Amniotic epithelial cell (primary cell): ENCODE measurements at regions not wholly inside any gene's neighbourhood (a gene's known extent, or its start where the extent isn't known, plus 50 kb on each side); places are given as distances from the start of the nearest gene placed in this dataset.

Experiments used
- DNase-seq: peaks from one replicate; pipeline ENCODE4 v3.0.0-alpha.2; 2010; ENCODE audit warnings: low read depth

DNA sequence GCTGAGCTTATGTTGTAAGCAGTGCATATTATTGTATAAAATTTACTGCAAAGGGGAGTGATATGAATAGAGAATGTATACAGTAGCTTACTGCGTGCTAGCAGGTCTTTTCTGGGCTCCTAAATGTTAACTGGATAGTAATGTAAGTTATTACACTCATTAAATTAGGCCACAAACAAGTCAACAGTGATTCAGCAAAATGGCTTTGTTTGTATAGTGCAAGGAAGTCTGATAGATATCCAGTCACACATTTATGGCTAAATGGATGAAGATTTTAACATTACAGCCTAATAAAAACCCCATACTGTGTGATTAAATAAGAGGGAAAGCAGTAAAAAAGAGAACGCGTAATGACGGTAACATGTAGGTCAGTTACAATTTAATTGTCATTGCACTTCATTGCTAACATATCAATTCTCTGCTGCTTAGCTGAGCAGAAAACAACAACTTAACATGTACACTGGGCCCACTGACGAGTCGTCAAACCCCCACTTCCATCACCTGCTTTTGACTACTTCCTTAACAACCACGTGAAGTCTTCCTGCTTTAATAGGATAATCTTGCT, 665.0 kb upstream of the FANCL start:
- DNase-seq: no peak

DNA sequence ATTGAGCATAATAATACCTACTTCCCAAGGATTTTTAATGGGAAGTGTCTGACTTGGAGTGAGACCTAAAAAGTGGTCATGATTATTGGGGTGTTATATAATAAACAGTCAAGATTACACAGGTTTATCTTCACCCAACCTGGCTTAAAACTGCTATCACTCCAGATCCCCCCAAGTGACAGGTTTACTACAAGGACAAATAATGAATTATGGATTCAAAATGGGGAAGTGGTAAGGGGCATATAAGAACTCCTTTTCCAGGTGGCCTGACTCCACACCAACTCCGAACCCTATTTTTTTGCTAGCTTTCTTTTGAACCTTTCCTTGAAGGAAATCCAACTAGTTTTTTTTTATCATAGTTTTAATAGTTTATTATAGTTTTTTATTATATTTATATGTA, 663.0 kb upstream of the FANCL start:
- no peak for DNase-seq

DNA sequence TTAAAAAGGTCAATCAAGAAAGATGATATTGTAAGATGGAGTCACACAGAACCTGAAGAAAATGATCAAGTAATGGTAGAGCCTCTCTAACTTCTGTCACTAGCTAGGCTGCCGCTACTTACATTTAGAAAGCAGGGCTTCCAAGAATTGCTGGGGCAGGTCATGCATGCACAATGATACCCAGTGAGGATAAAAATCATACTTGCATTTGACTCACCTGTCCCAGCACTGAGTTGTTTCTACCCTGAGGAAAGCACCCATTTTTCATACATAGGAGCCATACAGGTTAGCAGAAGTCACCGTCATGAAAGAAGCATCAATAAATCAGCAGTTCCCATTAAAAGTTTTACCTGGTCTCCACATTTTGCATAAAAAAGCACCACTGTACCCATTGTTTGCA, 662.3 kb upstream of the FANCL start:
- no peak for DNase-seq

DNA sequence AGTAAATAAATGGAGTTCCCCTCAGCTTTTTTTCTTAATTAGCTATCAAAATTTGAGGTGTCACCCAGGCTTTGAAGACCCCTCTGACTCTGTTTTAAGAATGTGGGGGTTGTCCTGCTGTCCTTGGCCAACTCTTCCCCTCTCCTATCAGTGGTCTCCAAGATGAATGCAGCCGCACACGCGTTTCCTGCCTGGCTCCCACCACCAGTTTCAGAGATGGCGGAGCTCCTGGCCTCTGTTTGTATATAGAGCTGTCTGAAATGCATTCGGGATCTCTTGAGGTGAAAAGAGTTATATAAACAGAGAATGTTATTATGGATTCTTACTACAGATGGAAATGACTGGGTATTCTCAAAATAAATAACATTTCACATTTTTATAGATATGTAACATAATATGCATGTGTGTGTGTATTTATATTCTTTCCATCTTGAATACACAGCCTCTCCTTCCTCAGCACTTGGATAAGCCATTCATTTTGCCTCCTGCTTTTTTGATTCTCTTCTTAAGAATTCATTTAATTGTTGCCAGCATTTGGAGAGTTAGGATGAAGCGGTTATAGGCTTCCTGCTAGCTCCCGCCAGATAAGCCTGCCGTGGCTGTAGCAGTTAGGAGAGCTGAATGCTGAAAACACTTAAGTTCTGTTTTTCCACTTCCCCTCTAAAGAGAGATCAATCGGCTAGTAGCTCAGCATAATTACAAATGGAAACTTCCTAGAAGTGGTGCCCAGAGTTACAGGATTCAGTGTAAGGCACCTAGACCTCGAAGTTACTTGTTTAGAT, 659.3 kb upstream of the FANCL start:
- DNase-seq: no peak

DNA sequence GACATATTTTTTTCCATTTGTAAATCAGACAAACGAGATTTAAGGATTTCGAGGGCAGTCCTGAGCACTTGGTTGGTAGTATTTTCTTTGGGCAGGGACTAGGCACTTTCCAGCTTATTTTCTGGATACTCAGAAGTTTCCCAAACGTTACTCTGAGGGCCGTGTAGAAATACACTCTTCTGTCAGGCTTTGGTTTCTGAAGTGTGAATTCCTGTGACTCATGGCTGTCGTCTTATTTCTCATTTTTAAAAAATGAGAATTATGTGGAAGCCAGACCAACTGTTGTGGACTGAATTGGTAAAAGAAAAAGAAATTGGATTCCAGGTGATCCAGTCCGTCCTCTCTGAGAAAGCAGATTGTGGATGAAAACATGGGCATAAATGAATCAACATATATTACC, 658.6 kb upstream of the FANCL start:
- peak; percentile 18 for DNase-seq

DNA sequence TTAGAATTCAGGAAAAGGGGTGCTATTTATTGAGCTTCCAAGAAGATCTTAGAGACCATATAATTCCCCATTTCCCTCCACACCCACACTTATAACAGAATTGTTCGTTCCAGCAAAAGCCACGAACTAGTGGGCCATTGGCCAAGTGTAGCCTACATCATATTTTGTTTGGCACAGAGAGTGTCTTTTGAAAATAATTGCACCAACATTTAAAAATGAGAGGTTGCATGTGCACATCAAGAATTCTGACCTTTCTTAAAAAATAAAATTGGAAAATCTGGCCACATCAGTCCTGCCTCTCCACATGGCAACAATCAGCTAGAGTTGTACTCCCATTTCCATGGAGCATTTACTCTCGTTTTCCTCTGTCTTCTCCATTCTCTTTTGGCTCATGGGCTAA, 655.5 kb upstream of the FANCL start:
- no peak for DNase-seq

DNA sequence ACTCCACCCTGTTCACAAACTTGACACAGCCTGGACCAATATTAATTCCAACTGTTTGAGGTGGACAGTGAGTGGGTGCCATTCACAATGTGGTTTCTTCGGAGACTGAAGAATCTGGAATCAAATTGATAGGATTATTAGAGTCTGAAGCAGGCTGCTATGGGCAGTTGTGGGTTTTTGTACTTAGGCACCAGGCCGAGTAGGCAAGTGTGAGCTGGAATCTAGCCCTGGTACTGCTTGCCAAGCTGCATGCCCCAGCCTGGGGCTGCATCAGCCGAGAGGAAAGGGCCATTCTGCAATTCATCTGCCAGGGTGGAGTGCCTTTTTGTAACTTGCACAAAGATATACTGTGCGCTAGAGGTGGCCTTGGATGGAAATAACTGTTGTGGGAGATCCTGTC, 654.7 kb upstream of the FANCL start:
- DNase-seq: no peak

DNA sequence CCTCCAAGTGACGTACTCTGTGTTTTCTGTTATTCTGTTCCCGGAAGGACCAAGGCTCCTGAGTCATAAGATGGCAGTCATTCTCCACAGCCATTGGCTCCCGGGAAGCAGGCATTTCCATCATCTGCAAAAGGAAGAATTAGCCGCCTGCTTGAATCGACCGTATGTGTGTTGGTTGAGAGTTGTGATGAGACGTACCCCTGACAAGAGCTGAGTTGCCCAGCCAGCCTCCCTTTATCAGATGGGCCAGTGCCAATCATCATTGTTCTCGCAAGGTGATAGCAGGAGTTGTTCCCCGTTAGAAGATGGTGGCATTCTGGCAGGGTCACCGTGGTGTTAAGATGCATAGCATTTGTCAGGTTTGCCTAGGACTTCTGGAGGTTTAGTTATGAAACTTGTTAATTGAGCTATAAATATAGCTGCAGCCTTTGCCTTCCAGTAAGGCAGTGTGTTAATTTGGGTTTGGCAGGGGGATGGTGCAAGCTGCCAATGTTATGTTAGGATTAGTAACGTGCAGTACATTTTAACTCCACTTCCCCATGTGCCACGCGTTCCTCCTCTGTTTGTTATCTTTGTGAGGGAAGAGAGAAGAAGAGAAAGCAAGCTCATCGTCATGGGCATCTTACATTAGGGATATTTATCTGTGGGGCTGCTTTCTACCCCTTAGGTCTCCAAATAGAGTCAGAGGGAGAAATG, 652.7 kb upstream of the FANCL start:
- no peak for DNase-seq

DNA sequence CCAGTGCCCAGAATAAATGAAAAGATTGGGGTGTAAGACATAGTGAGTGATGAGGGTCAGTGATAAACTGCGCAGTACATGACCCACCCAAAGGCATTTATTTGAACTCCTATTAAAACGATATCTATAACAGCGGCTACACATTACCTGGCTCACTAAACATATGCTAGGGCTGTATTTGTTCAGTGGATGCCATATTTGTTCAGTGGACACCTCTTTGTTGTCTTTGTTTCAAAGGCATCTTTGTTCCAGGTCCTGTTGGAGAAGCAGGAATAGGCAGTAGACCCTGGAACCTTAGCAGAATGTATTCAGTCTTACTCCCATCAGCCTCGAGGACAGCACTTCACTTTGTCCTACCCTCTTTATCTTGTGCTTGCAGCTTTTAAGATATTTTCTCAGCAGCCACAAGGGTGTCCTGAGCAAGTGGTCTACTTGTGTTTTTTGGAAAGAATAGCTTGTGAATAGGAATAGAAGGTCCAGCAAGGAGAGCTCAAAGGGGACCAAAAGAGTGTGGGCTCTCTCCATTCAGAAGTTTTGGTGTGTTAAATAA, 650.8 kb upstream of the FANCL start:
- DNase-seq: no peak

DNA sequence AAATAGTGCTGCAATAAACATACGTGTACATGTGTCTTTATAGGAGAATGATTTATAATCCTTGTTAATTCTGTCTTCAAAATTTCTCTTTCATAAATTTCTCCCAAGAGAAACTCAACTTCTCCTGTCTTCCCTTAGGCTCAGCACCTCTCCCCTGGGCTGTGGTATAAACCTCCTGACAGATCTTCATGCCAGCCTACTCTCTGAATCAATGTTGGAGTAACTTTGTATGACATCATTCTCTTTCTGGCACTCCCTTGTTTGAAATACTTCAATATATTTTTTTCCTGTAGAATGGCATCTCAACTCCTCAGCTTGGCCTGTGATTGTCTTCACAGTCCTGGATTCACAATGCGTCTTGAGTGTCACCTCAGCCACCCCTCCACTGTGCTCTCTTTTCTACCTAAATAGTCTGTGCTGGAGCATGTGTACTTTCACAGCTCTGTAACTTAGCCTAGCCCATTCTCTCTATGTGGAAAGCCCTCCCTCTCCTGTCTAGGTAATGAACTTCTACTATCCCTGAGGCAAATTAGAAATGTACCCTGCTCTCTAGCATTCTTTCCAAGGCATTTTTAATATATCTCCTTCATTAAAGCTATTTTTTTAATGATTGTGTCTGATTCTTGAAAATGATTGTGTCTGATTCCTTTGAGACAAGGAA, 649.9 kb upstream of the FANCL start:
- no peak for DNase-seq

DNA sequence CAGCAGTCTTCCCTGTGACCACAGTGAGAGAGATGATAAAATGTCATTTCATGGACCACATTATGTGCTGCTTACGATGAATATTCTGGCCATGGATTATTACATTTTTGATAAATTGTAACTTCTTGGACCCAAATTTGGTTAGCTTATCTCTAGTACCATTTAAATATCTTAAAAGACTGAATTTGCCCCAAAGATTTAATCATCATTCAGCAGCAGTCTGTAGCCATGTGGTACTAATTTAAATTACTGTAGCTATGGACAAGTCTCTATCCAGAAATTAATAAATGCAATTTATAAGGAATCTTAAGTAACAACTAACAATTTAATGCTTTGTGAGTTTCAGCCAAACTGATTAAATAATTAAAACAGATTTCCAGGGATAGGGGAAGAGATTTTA, 644.9 kb upstream of the FANCL start:
- DNase-seq: no peak

DNA sequence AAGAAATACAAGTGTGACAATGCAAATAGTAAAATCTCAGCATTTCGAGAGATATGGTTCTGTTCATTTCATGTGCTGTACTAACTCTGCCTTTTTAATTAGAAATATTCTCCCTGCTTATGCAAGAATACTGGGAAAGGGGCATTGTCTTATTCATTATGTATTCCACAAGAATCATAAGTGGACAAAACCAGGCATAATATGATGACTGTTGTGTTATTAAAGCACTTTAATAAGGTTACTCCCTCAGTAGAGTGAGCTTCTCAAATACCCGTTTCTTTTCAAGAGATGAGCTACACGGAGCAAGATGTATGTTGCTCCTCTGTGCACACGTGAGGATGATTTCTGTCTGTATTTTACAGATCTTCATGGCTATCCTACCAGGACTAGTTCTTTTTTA, 638.7 kb upstream of the FANCL start:
- no peak for DNase-seq

DNA sequence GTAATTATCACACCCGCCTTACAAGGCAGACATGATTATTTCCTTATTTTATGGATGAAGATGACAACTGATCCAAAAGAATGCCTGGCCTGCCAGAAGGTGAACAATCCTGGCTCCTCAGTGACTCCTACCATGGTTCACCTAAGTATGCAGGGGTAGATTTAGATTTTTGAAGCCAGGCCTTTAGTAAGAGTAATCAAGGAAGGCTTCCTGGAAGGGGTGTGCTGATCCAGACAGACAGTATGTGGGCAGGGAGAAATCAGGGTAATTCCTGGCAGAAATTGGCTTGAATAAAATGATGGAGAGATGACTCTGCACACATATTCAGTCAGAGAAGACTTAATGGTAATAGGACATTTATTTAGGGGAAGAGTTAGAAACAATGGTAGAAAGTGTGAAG, 637.7 kb upstream of the FANCL start:
- no peak for DNase-seq

DNA sequence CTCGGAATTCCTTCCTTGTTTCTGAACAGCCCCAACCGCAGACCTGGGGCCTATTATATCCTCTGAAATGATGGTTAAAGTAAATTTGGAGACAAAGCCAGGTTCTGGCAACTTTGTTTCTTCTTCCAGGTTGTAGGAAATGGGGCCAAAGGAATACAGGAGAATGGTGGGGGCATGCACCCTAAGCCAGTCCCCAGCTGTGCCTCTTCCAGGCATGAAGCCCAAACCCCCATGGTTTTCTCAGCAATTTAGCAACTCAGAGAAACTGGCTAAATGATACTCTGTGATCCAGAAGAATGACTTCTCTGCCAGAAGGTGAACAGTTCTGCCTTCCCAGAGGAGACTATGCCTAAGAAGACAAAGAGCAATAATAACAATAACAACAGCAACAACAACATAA, 635.0 kb upstream of the FANCL start:
- DNase-seq: no peak

DNA sequence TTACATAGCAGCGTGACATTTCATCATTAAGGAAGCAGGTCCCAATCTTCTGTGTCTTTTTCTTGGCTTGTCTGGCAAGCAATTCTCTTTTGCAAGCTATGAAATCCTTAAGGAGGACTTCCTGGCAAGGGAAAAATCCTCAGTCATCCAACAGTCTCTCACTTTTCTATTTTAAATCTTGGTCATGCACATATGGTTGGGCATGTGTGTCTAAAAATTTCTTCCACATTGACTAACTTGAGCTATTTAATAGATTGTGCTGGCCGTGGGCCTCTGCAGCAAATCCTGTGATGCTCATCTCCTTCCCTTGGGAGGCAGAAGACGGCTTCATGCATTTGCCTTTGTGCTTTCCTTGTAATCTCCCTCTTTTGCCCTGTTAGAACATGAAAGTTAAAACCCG, 634.3 kb upstream of the FANCL start:
- DNase-seq: no peak

DNA sequence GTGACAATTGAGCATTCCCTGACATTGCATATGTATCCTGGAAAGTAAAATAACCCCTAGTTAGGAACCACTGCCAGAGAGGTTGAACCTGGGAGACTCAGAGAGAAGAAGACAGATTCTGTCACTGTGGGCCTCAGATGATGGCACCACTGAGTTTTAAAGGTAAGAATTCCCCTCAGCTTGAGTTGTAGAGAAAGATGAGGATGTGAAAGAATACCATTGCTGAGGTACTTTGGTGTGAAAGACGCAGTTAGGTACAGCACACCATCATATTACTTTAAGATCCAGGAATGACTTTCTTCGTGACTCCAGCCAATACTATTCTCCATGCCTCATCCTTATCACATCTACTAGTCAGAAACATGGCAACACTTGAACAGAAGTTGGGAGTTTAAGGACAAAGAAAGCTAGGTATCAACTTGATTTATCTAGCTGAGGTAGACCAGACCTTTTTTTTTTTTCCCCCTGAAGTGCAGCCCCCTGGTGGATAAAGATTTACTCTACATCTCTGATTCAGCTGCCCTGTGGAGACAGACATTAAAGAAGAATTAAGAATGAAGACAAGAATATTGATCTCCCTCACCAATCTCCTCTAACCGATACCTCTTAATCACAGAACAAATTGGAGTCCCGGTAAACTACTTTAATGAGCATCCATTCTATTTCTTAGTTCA, 630.5 kb upstream of the FANCL start:
- no peak for DNase-seq

DNA sequence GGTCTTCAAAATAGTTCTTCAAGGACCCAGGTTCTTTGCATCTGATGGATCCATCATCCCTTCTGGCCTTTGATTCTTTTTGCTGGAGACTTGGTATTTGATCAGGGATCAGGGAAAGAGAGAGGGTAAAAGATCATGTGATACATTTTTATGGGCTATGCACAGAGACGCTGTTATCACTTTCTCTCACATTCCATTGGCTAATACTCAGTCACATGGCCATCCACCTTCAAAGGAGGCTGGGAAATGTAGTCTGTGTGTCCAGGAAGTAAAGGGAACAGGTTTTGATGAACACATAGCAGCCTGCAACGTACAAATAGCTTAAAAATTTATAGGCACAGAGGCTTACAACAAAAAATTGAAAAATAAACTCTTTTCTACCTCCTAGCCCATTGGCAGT, 629.6 kb upstream of the FANCL start:
- DNase-seq: peak; percentile 4

DNA sequence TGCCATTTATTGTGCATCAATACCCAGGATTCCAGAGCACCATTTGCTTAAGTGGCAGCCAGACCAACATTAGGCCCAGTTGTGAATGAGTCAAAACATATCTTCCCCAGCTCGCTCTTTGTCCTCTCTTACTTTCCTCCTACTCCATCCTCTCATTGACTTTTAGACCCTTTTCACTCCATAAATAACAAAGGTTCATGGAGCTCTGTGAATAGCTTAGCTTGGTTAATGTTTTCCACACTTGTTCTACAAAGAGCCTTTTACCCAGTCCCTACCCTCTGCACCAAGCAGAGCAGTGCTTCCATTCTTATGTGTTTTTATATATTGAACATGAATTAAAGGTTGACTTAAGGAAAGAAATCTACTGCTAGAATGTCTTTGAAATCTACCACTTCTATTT, 625.8 kb upstream of the FANCL start:
- no peak for DNase-seq

DNA sequence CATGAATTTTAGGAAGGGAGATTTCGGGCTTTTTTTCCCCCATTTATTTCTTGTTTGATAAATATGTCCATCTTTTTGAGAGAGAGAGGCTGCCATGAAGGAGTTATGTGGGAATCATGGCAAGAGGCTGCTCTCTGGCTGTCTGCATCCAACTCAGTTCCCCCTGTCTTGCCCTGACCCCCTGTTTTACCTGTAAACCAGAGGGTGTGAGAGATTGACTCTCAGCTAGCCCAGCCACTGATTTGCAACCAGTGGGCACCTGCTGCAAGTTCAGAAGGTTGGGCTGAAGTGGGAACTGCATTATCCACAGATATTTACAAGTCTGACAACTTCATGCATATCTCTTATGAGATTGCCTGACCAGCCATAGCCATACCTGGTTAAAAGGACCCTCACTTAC, 625.4 kb upstream of the FANCL start:
- no peak for DNase-seq

DNA sequence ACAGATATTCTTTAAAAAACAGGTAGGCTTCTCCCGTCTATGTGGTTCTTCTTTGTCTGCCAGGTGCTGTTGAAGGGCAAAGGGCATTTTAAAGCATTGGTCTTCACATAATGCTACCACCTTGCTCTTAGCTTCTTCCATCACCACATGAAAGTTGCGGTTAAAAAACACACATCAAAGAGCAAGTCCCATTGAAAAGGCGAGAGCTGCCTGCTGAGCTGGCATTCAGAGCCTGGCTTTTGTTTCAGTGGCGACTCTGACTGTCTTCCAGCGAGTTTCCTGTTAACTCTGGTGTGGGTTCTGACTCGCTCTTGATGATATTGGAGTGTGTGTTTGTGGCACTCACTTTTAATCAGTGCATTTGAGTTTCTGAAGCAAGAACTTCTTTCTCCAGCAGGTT, 624.9 kb upstream of the FANCL start:
- DNase-seq: no peak

DNA sequence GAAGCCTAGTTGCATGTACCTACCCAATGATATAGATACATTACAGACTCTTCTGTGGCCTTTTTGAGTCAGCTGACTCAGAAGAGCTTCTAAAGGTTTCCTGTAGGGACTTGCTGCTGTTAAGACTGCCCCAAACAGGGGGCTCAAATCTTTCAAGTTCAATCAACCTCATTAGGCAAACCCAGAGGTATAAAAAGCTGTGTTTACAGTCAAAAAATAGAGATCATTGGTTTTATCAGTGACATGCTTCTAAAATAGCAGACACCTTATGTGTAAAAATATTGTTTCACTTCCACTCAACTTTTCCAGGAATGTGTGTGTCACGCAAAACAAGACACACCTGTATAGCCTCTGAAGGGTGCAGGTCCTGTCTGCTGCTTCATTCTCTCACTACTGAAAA, 624.3 kb upstream of the FANCL start:
- no peak for DNase-seq

DNA sequence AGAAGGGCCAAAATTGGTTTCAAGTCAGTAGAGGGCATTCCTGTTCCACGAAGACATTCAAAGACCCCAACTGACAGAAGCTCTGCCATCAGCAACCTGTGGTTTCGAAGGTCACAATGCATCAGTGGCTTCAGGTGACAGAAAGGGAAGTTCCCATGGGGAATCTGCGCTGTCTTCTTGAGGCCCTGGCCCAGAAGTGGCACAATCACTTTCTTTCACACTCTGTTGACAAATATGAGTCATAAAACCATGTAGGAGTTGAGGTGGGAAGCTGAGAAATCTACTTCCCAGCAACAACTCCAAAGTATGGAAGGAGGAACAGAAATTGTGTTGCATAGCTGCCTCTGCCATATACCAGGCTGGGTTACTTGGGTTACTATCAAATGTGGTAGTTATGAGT, 621.1 kb upstream of the FANCL start:
- DNase-seq: no peak
